T-helper 2 cell (primary cell): ENCODE measurements at regions not wholly inside any gene's neighbourhood (a gene's known extent, or its start where the extent isn't known, plus 50 kb on each side); places are given as distances from the start of the nearest gene placed in this dataset.
A peak's percentile ranks its signal among the peaks of the same experiment; 100 is the strongest.
"Not testable (repeated sequence)": the region's sequence is repeated elsewhere in the genome, so short reads cannot be mapped to it uniquely, and the experiment has no call there.

Source experiments
- DNase-seq, 5 experiments: peaks; one replicate each; pipeline versions ENCODE4 v3.0.0 to v3.0.0-alpha.2; 2012 to 2022

- no peak for DNase-seq
These were observed 744.9 kb downstream of the TAF11L14 start for GRCh38 chr5:18379189-18379588.

- no peak for DNase-seq
These were observed 746.6 kb downstream of the TAF11L14 start for GRCh38 chr5:18380729-18381362.

GRCh38 chr5:18393565-18394442 is 759.5 kb downstream of the TAF11L14 start:
- peak in 2 of 5 experiments; percentile 10 to 17 for DNase-seq

GRCh38 chr5:18394443-18394804 is 760.2 kb downstream of the TAF11L14 start:
- DNase-seq, result no peak

GRCh38 chr5:18395126-18396110 is 761.2 kb downstream of the TAF11L14 start:
- no peak for DNase-seq

- DNase-seq, result no peak
These were observed 763.1 kb downstream of the TAF11L14 start for GRCh38 chr5:18397371-18397770.

GRCh38 chr5:18397891-18398290 is 763.6 kb downstream of the TAF11L14 start:
- no peak for DNase-seq

GRCh38 chr5:18399461-18400327 is 765.4 kb downstream of the TAF11L14 start:
- not testable (repeated sequence) for DNase-seq

- no peak for DNase-seq
These were observed 768.9 kb downstream of the TAF11L14 start for GRCh38 chr5:18403141-18403540.

GRCh38 chr5:18403941-18404438 is 769.7 kb downstream of the TAF11L14 start:
- no peak for DNase-seq

GRCh38 chr5:18420711-18421110 is 786.5 kb downstream of the TAF11L14 start:
- no peak for DNase-seq

- no peak for DNase-seq
These were observed 799.1 kb downstream of the TAF11L14 start for GRCh38 chr5:18433336-18433735.

- DNase-seq, result no peak
These were observed 803.9 kb downstream of the TAF11L14 start for GRCh38 chr5:18438126-18438525.

- DNase-seq, result no peak
These were observed 821.3 kb downstream of the TAF11L14 start for GRCh38 chr5:18455521-18455920.

GRCh38 chr5:18457255-18457654 is 823.0 kb downstream of the TAF11L14 start:
- no peak for DNase-seq

GRCh38 chr5:18461766-18462165 is 827.5 kb downstream of the TAF11L14 start:
- DNase-seq, result no peak

GRCh38 chr5:18465833-18466681 is 831.8 kb downstream of the TAF11L14 start:
- DNase-seq, result peak in 1 of 5 experiments; percentile 37

GRCh38 chr5:18466731-18467130 is 832.5 kb downstream of the TAF11L14 start:
- DNase-seq, result no peak

GRCh38 chr5:18471791-18472190 is 837.5 kb downstream of the TAF11L14 start:
- DNase-seq, result not testable (repeated sequence)

GRCh38 chr5:18483451-18483850 is 849.2 kb downstream of the TAF11L14 start:
- DNase-seq, result no peak
